Upper lobe of left lung (tissue), 6 donors: ENCODE measurements at regions not wholly inside any gene's neighbourhood (a gene's known extent, or its start where the extent isn't known, plus 50 kb on each side); places are given as distances from the start of the nearest gene placed in this dataset.
"Not testable (repeated sequence)": the region's sequence is repeated elsewhere in the genome, so short reads cannot be mapped to it uniquely, and the experiment has no call there.

Source experiments
- ATAC-seq, 2 donors: fragments of 200-7000 bp; cut with Tn5 transposase; one replicate each; pipeline ENCODE4 v1.9.1; 2022; ENCODE audit warnings: mild to moderate bottlenecking in 2 of 2, moderate library complexity in 2 of 2; ENCODE audit not compliant: low FRiP score in 2 of 2
- DNase-seq, 2 donors: peaks; one replicate each; pipeline ENCODE4 v3.0.0-alpha.2; 2019 to 2020
- H3K27ac ChIP-seq, 4 donors: fragments of 200-600 bp; sonication (generic); one replicate each; pipeline ENCODE4 v1.5.1; 2016 to 2019
- H3K27me3 ChIP-seq, 4 donors: fragments of 200-600 bp; sonication (generic); one replicate each; pipeline ENCODE4 v1.5.1; 2017 to 2019
- H3K36me3 ChIP-seq, 4 donors: fragments of 200-600 bp; sonication (generic); one replicate each; pipeline ENCODE4 v1.5.1; 2016 to 2019
- H3K4me1 ChIP-seq, 4 donors: fragments of 200-600 bp; sonication (generic); one replicate each; pipeline ENCODE4 v1.5.1; 2018 to 2019
- H3K4me3 ChIP-seq, 4 donors: fragments of 200-600 bp; sonication (generic); one replicate each; pipeline ENCODE4 v1.5.1; 2017 to 2019; ENCODE audit warnings: mild to moderate bottlenecking in 2 of 4, moderate library complexity in 1 of 4
- H3K9me3 ChIP-seq, 4 donors: fragments of 200-600 bp; sonication (generic); one replicate each; pipeline ENCODE4 v1.5.1; 2018 to 2019
- CTCF ChIP-seq, 6 experiments: fragments of 450-650 bp in 4 of 6; fragments of 200-600 bp in 2 of 6; sonication (generic) in 2 of 6; IDR thresholded peaks; one replicate each; pipeline ENCODE4 v1.5.1; 2016 to 2019; ENCODE audit warnings: antibody characterized with exemption in 6 of 6
- EP300 ChIP-seq, 4 donors: sonication (generic); formaldehyde crosslinking; IDR thresholded peaks; one replicate each; pipeline ENCODE4 v1.5.1; 2017; ENCODE audit warnings: antibody characterized with exemption in 4 of 4, control low read depth in 2 of 4
- POLR2A ChIP-seq, 4 donors: fragments of 450-650 bp; IDR thresholded peaks; one replicate each; pipeline ENCODE4 v1.5.1; 2016 to 2017; ENCODE audit warnings: antibody characterized with exemption in 4 of 4, mild to moderate bottlenecking in 2 of 4
- POLR2AphosphoS5 ChIP-seq, 2 donors: sonication (generic); formaldehyde crosslinking; IDR thresholded peaks; one replicate each; pipeline ENCODE4 v1.5.1; 2017; ENCODE audit warnings: antibody characterized with exemption in 2 of 2
- WGBS, 2 donors: methylation state at CpG; one replicate each; pipeline ENCODE4 v1.1.5; 2017 to 2018; 5-methylcytosine and 5-hydroxymethylcytosine counted together
- donor health status: DM: no; HTN: no; CAD: no; lungs with moderate emphysema.
- donor health status: DM: no; HTN: yes; CAD: no; lungs with severe emphysema.

GRCh38 chr2:179385756-179386155, 121.1 kb upstream of the SESTD1 start:
- H3K36me3 ChIP-seq, H3K4me1 ChIP-seq, H3K27ac ChIP-seq, H3K4me3 ChIP-seq, H3K9me3 ChIP-seq, H3K27me3 ChIP-seq, ATAC-seq: not testable (repeated sequence)
- WGBS, 2 donors: 90 to 92% methylated on average over 16 of the region's 16 CpGs
- DNase-seq: peak in 1 of 2 donors; percentile 33

- H3K27me3 ChIP-seq: no peaks in the 10 kb centered on the region
- H3K27ac ChIP-seq: no peak overlapping the region
- TF ChIP-seq EP300 (IDR thresholded peaks at IDR 0.05) (no peak), POLR2A (IDR thresholded peaks at IDR 0.05) (no peak), POLR2AphosphoS5 (IDR thresholded peaks at IDR 0.05) (no peak), CTCF (IDR thresholded peaks at IDR 0.05) (no peak)
- no peaks in the 10 kb centered on the region for H3K9me3 ChIP-seq
- DNase-seq: no peak
- H3K4me3 ChIP-seq: no peak overlapping the region
- ATAC-seq: no peak
- no peaks in the 10 kb centered on the region for H3K4me1 ChIP-seq
- H3K36me3 ChIP-seq: no peaks in the 10 kb centered on the region
- WGBS, 2 donors: 88 to 89% methylated on average over 1 of the region's 1 CpG
Measured at GRCh38 chr2:179383975-179384374, 119.3 kb upstream of the SESTD1 start.

- H3K27ac ChIP-seq: no peak overlapping the region
- DNase-seq (no peak), ATAC-seq (no peak)
- no peaks in the 10 kb centered on the region for H3K36me3 ChIP-seq
- no peak overlapping the region for H3K4me3 ChIP-seq
- no peaks in the 10 kb centered on the region for H3K27me3 ChIP-seq
- no peak for TF ChIP-seq POLR2AphosphoS5 (IDR thresholded peaks at IDR 0.05)
- TF ChIP-seq CTCF (IDR thresholded peaks at IDR 0.05): no peak
- no peak for TF ChIP-seq POLR2A (IDR thresholded peaks at IDR 0.05)
- no peak for TF ChIP-seq EP300 (IDR thresholded peaks at IDR 0.05)
- H3K9me3 ChIP-seq: no peaks in the 10 kb centered on the region
- H3K4me1 ChIP-seq: no peaks in the 10 kb centered on the region
- 60 to 62% methylated on average over 1 of the region's 1 CpG for WGBS, 2 donors
Measured at GRCh38 chr2:179377296-179377695, 112.7 kb upstream of the SESTD1 start.

- 100% methylated on average over 1 of the region's 1 CpG for WGBS, 2 donors
- H3K4me3 ChIP-seq: no peak overlapping the region
- ATAC-seq: no peak
Measured at GRCh38 chr2:179376881-179377280, 112.2 kb upstream of the SESTD1 start.

GRCh38 chr2:179373816-179374215, 109.2 kb upstream of the SESTD1 start:
- no peak overlapping the region for H3K4me3 ChIP-seq
- 85 to 91% methylated on average over 4 of the region's 4 CpGs for WGBS, 2 donors
- no peaks in the 10 kb centered on the region for H3K9me3 ChIP-seq
- H3K36me3 ChIP-seq: no peaks in the 10 kb centered on the region
- no peaks in the 10 kb centered on the region for H3K27me3 ChIP-seq
- no peak for TF ChIP-seq POLR2A (IDR thresholded peaks at IDR 0.05)
- TF ChIP-seq CTCF (IDR thresholded peaks at IDR 0.05): no peak
- no peak for TF ChIP-seq EP300 (IDR thresholded peaks at IDR 0.05)
- TF ChIP-seq POLR2AphosphoS5 (IDR thresholded peaks at IDR 0.05): no peak
- DNase-seq (no peak), ATAC-seq (no peak)
- no peak overlapping the region for H3K27ac ChIP-seq
- H3K4me1 ChIP-seq: no peaks in the 10 kb centered on the region

More at GRCh38 chr2:179376881-179377280, 112.2 kb upstream of the SESTD1 start:
- TF ChIP-seq POLR2AphosphoS5 (IDR thresholded peaks at IDR 0.05): no peak
- no peak for TF ChIP-seq EP300 (IDR thresholded peaks at IDR 0.05)
- TF ChIP-seq CTCF (IDR thresholded peaks at IDR 0.05): no peak
- no peak for TF ChIP-seq POLR2A (IDR thresholded peaks at IDR 0.05)
- Histone ChIP-seq H3K27me3 (no peaks in the 10 kb centered on the region), H3K36me3 (no peaks in the 10 kb centered on the region), H3K4me1 (no peaks in the 10 kb centered on the region), H3K9me3 (no peaks in the 10 kb centered on the region), H3K27ac (no peak overlapping the region)
- DNase-seq: no peak

GRCh38 chr2:179365561-179365960, 100.9 kb upstream of the SESTD1 start:
- not testable (repeated sequence) for H3K27ac ChIP-seq, H3K27me3 ChIP-seq, H3K36me3 ChIP-seq, H3K4me3 ChIP-seq, H3K9me3 ChIP-seq, ATAC-seq, DNase-seq, H3K4me1 ChIP-seq
- WGBS, 2 donors: 96 to 99% methylated on average over 5 of the region's 5 CpGs
